Activated CD4-positive, alpha-beta memory T cell treated with anti-CD3 and anti-CD28 coated beads for 36 hours (primary cell): ENCODE measurements at regions not wholly inside any gene's neighbourhood (a gene's known extent, or its start where the extent isn't known, plus 50 kb on each side); places are given as distances from the start of the nearest gene placed in this dataset.
A peak's percentile ranks its signal among the peaks of the same experiment; 100 is the strongest.
"Not testable (repeated sequence)": the region's sequence is repeated elsewhere in the genome, so short reads cannot be mapped to it uniquely, and the experiment has no call there.

Source experiments
- CTCF ChIA-PET: fragments of 350-600 bp; sonication (Branson Sonifier 250); formaldehyde crosslinking; loops from one replicate; lab custom pipeline; 2021; ENCODE audit warnings: antibody characterized with exemption, inconsistent platforms; lab: Charles Lee
- POLR2A ChIA-PET: fragments of 350-600 bp; sonication (Branson Sonifier 250); formaldehyde crosslinking; loops from one replicate; lab custom pipeline; 2021; ENCODE audit warnings: antibody characterized with exemption; lab: Charles Lee
- DNase-seq: peaks from one replicate; pipeline ENCODE4 v3.0.0-alpha.2; 2020
- H3K27ac Mint-ChIP-seq: one replicate; pipeline ENCODE4 v1.8.0; 2021; ENCODE audit warnings: mixed read lengths
- H3K27me3 Mint-ChIP-seq: one replicate; pipeline ENCODE4 v1.8.0; 2021; ENCODE audit warnings: mixed read lengths
- H3K36me3 Mint-ChIP-seq: one replicate; pipeline ENCODE4 v1.8.0; 2021; ENCODE audit warnings: mixed read lengths
- H3K4me1 Mint-ChIP-seq: one replicate; pipeline ENCODE4 v1.8.0; 2021; ENCODE audit warnings: low read depth, mixed read lengths
- H3K4me3 Mint-ChIP-seq: one replicate; pipeline ENCODE4 v1.8.0; 2021; ENCODE audit warnings: mild to moderate bottlenecking, mixed read lengths
- H3K9me3 Mint-ChIP-seq: one replicate; pipeline ENCODE4 v1.8.0; 2021; ENCODE audit warnings: mixed read lengths
- intact Hi-C: fragments of 100-400 bp; cut with micrococcal nuclease; formaldehyde crosslinking; loops from one replicate; pipeline ENCODE4 v1.15.1; 2023

GRCh38 chrX:46209037-46209436 is 336.2 kb downstream of the ZNF674 start:
- H3K4me1 Mint-ChIP-seq, result peaks cover 32% of the 10 kb centered on the region
- H3K36me3 Mint-ChIP-seq, result no peaks in the 10 kb centered on the region
- H3K4me3 Mint-ChIP-seq, result no peak overlapping the region
- intact Hi-C loops, result loop anchor here (10.0 kb wide), 2 partner anchors 116 to 354 kb away; no protein-coding TSS in a partner anchor
- ChIA-PET CTCF (no interaction called here), POLR2A (no interaction called here)
- H3K9me3 Mint-ChIP-seq, result no peaks in the 10 kb centered on the region
- no peak for DNase-seq
- H3K27ac Mint-ChIP-seq, result no peak overlapping the region
- no peaks in the 10 kb centered on the region for H3K27me3 Mint-ChIP-seq

DNA sequence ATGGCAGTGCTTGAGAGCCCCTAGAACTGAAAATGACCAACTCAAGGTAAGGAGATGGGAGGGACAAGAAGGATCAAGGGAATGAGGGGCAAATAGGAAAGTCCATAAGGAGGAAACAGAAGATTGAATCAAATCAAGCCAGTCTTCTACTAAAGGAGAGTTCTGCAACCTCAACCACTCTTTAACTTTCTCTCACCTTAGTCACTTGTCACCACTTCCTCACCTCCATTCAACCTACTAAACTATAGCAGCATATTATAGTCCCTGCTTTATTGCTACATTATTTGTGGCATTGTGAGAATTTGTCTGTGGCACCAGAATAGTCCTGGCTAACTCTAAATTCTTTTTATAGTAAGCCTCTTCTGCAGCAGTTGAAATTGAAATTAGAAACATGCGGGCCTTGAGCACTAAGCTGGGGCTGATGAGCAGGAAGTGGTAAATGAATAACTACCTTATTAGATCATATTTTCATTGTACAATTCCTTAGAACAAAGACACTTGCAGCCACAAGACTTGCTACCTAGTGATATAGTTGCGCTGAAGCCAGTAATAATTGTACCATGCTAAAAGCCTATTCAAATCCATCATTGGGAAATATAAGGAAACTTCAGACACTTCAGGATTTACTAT is 336.9 kb downstream of the ZNF674 start:
- Mint-ChIP-seq H3K4me1 (peaks cover 32% of the 10 kb centered on the region), H3K27ac (no peak overlapping the region), H3K4me3 (no peak overlapping the region), H3K36me3 (no peaks in the 10 kb centered on the region), H3K27me3 (no peaks in the 10 kb centered on the region), H3K9me3 (no peaks in the 10 kb centered on the region)
- intact Hi-C loops, result loop anchor here (10.0 kb wide), 2 partner anchors 116 to 354 kb away; no protein-coding TSS in a partner anchor
- CTCF ChIA-PET, result no interaction called here
- POLR2A ChIA-PET, result no interaction called here
- DNase-seq, result no peak

GRCh38 chrX:46204721-46205422 is 340.3 kb downstream of the ZNF674 start:
- no peak overlapping the region for H3K4me3 Mint-ChIP-seq

DNA sequence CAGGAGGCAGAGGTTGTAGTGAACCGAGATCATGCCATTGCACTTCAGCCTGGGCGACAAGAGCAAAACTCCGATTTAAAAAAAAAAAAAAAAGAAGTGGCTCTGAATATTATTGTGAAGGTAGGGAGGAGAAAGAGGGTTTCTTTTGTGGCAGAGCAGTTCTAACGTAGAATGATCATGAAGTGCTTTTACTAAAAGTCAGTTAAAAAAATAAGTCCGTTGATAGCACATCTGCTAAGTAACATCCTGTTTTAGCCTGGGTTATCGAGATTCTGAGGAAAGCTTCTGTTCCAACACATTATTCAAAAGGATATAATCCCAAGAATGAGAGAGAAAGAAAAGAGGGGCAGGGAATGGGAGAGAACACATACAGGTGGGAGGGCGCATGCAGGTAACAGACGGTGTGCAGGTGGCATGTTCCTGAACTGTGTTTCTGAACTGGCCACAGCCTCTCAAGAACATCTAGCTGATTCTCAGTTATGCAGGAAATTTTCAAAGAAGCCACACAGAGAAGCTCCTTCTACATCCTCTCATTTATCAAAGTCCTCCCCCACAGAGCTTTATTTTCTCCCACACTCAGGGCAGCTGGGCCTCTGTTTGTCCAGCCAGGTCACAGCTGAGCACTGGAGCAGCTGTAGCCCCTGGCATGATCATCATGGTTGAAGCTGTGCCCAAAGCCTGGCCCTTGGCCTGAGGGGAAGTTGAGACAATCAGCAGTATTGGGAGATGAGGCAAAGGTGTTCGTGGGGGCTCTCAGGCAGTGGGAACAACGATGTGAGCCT is 342.3 kb downstream of the ZNF674 start:
- H3K4me3 Mint-ChIP-seq, result no peak overlapping the region

More at GRCh38 chrX:46204721-46205422, 340.3 kb downstream of the ZNF674 start:
- intact Hi-C loops, result loop anchor here (10.0 kb wide), 2 partner anchors 120 to 350 kb away; no protein-coding TSS in a partner anchor
- peaks cover 33% of the 10 kb centered on the region for H3K4me1 Mint-ChIP-seq
- H3K27ac Mint-ChIP-seq, result no peak overlapping the region
- CTCF ChIA-PET, result interaction anchor here (0.7 kb wide), 1 partner anchor 15 kb away, joined by 3 read pairs; no protein-coding TSS in a partner anchor
- H3K36me3 Mint-ChIP-seq, result no peaks in the 10 kb centered on the region
- H3K27me3 Mint-ChIP-seq, result no peaks in the 10 kb centered on the region
- DNase-seq, result no peak
- POLR2A ChIA-PET, result no interaction called here
- H3K9me3 Mint-ChIP-seq, result no peaks in the 10 kb centered on the region

GRCh38 chrX:46200413-46200812 is 344.8 kb downstream of the ZNF674 start:
- no peak overlapping the region for H3K27ac Mint-ChIP-seq
- H3K4me3 Mint-ChIP-seq, result no peak overlapping the region
- H3K4me1 Mint-ChIP-seq, result peaks cover 12% of the 10 kb centered on the region
- CTCF ChIA-PET, result no interaction called here
- DNase-seq, result no peak
- H3K27me3 Mint-ChIP-seq, result no peaks in the 10 kb centered on the region
- H3K9me3 Mint-ChIP-seq, result no peaks in the 10 kb centered on the region
- H3K36me3 Mint-ChIP-seq, result no peaks in the 10 kb centered on the region
- POLR2A ChIA-PET, result no interaction called here
- intact Hi-C loops, result loop anchor here (10.0 kb wide), 2 partner anchors 124 to 346 kb away; no protein-coding TSS in a partner anchor

More for the DNA sequence above, 342.3 kb downstream of the ZNF674 start:
- CTCF ChIA-PET, result no interaction called here
- intact Hi-C loops, result loop anchor here (10.0 kb wide), 2 partner anchors 122 to 348 kb away; no protein-coding TSS in a partner anchor
- DNase-seq, result no peak
- Mint-ChIP-seq H3K27me3 (no peaks in the 10 kb centered on the region), H3K4me1 (peaks cover 17% of the 10 kb centered on the region), H3K36me3 (no peaks in the 10 kb centered on the region), H3K9me3 (no peaks in the 10 kb centered on the region), H3K27ac (no peak overlapping the region)
- POLR2A ChIA-PET, result no interaction called here

DNA sequence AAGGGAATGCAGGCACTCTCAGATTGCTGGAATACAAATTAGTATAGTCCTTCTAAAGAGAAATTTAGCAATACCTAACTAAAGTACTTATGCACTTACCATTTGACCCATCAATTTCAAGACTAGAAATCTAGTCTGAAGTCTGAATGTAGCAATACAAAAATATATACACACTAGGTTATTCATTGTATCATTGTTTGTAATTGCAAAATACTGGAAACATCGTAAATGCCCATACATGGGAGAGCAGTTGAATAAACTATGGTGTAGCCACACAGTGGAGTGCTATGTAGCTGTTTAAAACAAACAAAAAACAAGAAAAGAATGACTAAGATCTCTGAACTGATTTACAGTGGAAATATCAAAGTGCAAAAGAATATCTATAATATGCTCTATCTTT is 346.4 kb downstream of the ZNF674 start:
- Mint-ChIP-seq H3K36me3 (no peaks in the 10 kb centered on the region), H3K27ac (no peak overlapping the region), H3K4me3 (no peak overlapping the region), H3K27me3 (no peaks in the 10 kb centered on the region), H3K4me1 (peaks cover 2% of the 10 kb centered on the region), H3K9me3 (peaks cover 5% of the 10 kb centered on the region)
- POLR2A ChIA-PET, result no interaction called here
- intact Hi-C loops, result no loop called here
- DNase-seq, result no peak
- CTCF ChIA-PET, result no interaction called here

DNA sequence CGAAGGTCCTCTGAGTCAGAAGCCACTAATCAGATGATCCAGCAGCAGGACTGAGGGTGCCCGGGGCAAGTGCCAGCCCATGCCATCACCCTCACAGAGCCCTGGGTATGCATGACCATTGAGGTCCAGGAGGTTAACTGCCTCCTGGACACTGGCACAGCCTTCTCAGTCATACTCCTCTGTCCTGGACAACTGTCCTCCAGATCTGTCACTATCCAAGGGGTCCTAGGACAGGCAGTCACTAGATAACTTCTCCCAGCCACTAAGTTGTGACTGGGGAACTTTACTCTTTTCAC is 358.5 kb downstream of the ZNF674 start:
- POLR2A ChIA-PET, DNase-seq, H3K27me3 Mint-ChIP-seq: not testable (repeated sequence)

DNA sequence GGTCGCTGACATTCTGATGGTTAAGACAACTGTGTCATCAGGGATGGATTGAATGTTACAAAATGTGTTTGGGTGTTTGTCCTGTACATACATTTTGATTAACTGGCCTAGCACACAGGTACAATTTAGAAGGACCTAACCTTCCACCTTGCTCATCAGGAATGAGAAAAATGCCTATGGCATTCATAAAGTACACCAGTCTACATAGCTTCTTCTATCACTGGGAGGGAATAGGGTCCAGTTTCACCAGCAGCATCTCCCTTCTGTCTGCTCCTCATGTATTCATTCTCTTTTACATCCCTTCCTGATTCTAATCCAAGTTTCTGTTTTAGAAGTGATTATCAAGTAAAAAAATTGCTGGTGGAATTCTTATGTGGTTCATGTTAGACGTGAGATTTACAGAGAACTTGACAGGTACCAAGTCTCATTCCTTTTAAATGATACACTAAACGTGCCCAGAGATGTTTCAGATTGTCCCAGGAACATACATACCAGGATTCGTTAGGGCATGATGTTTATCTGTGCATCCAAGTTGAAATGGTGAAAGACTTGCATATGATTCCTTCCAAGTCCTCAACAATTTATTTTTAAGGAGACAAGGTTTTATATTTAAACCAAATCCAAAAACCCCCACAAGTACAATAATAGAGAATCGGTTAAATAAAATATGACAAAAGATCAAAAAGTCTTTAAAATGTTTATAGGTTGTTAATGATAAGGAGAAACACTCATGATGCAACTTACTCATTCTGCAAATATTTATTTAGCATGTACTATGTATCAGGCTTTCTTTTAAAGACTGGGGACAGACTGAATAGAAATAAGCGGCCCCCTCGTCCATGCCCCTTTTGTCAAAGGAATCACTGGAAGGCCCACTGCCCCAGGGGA is 359.1 kb downstream of the ZNF674 start:
- Mint-ChIP-seq H3K36me3 (no peaks in the 10 kb centered on the region), H3K4me1 (peaks cover 4% of the 10 kb centered on the region), H3K4me3 (no peak overlapping the region), H3K9me3 (no peaks in the 10 kb centered on the region), H3K27me3 (no peaks in the 10 kb centered on the region), H3K27ac (no peak overlapping the region)
- POLR2A ChIA-PET, result no interaction called here
- intact Hi-C loops, result no loop called here
- DNase-seq, result no peak
- CTCF ChIA-PET, result no interaction called here

More for the DNA sequence above, 358.5 kb downstream of the ZNF674 start:
- intact Hi-C loops, H3K36me3 Mint-ChIP-seq, H3K27ac Mint-ChIP-seq, H3K9me3 Mint-ChIP-seq, H3K4me1 Mint-ChIP-seq, H3K4me3 Mint-ChIP-seq, CTCF ChIA-PET: not testable (repeated sequence)

DNA sequence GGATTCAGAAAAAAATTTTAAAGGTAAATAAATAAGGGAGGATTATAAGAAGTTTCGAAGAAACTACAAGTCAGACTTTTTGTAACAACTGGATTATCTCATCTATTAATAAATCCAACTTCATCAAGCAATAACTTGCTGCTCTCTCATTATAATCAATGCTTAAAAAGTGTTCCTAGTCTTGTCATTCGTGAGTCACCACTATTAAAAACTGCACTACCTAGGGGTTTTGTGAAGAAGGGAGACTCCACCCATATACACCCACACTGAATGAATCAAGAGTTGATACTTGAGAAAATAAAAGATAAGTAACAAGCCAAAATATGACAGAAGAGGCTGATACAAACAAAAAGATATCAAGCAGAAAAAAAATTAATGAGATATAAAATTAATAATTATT is 360.5 kb downstream of the ZNF674 start:
- Mint-ChIP-seq H3K4me1 (peaks cover 4% of the 10 kb centered on the region), H3K36me3 (no peaks in the 10 kb centered on the region), H3K9me3 (no peaks in the 10 kb centered on the region), H3K27me3 (no peaks in the 10 kb centered on the region), H3K4me3 (no peak overlapping the region), H3K27ac (no peak overlapping the region)
- no peak for DNase-seq
- intact Hi-C loops, result no loop called here
- ChIA-PET CTCF (no interaction called here), POLR2A (no interaction called here)

- H3K9me3 Mint-ChIP-seq, result no peaks in the 10 kb centered on the region
- intact Hi-C loops, result no loop called here
- no peaks in the 10 kb centered on the region for H3K36me3 Mint-ChIP-seq
- ChIA-PET POLR2A (no interaction called here), CTCF (no interaction called here)
- no peak overlapping the region for H3K27ac Mint-ChIP-seq
- DNase-seq, result peak; percentile 8
- peaks cover 4% of the 10 kb centered on the region for H3K4me1 Mint-ChIP-seq
- no peak overlapping the region for H3K4me3 Mint-ChIP-seq
- no peaks in the 10 kb centered on the region for H3K27me3 Mint-ChIP-seq
Measured at GRCh38 chrX:46180258-46180687, 364.9 kb downstream of the ZNF674 start.

DNA sequence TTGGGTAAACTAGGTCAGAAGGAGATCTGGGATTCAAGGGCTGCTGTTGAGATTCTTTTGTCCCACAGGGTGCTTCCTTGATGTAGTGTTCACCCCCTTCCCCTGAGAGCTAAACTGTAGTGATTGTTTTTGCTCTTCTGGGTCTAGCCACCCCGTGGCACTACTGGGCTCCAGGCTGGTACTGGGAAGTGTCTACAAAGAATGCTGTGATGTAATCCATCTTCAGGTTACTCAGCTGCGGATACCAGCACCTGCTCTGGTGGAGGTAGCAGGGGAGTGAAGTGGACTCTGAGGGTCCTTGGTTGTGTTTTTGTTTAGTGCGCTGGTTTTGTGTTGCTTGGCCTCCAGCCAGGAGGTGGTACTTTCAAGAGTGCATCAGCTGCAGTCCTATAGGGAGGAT is 365.5 kb downstream of the ZNF674 start:
- no peaks in the 10 kb centered on the region for H3K9me3 Mint-ChIP-seq
- CTCF ChIA-PET, result no interaction called here
- POLR2A ChIA-PET, result no interaction called here
- no peaks in the 10 kb centered on the region for H3K27me3 Mint-ChIP-seq
- intact Hi-C loops, result no loop called here
- no peak overlapping the region for H3K4me3 Mint-ChIP-seq
- H3K27ac Mint-ChIP-seq, result no peak overlapping the region
- H3K4me1 Mint-ChIP-seq, result peaks cover 3% of the 10 kb centered on the region
- no peak for DNase-seq
- H3K36me3 Mint-ChIP-seq, result no peaks in the 10 kb centered on the region
